ENCODE measurements at regions not wholly inside any gene's neighbourhood (a gene's known extent, or its start where the extent isn't known, plus 50 kb on each side); places are given as distances from the start of the nearest gene placed in this dataset.

- TF ChIP-seq CTCF (IDR thresholded peaks at IDR 0.05) (no peak), POLR2A (IDR thresholded peaks at IDR 0.05; ENCODE audit: low read depth) (no peak)
These were observed 70.6 kb upstream of the DEFB112 start for GRCh38 chr6:50120300-50120699.
